NCI-H2196 (cell line): ENCODE measurements at regions not wholly inside any gene's neighbourhood (a gene's known extent, or its start where the extent isn't known, plus 50 kb on each side); places are given as distances from the start of the nearest gene placed in this dataset.
"Not testable (repeated sequence)": the region's sequence is repeated elsewhere in the genome, so short reads cannot be mapped to it uniquely, and the experiment has no call there.

ENCODE experiments used
- DNase-seq: peaks from one replicate; lab custom pipeline; 2025; ENCODE audit not compliant: unreplicated experiment; lab: John Stamatoyannopoulos, UW

- DNase-seq, result peak; percentile 53
These were observed 341.1 kb upstream of the RUNX1 start for GRCh38 chr21:35390013-35390776.

GRCh38 chr21:35386491-35387079 is 337.5 kb upstream of the RUNX1 start:
- DNase-seq, result no peak

DNA sequence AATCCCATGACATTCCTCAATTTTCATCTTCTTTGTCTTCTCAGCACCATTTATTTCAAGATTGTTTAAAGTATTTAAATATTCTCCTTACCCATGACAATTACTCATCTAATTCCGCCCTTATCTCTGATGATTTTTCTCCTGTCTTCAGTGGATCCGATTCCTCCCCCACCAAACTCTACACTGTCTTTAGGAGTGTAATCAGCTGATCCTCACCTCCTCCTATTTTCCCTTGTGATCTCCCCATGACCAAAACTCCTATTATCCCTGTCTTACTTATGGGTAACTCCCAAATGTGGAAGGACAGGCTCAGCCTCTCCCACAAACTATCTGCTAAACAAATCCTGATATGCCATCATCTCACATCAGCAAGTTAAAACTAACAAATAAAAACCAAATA is 335.3 kb upstream of the RUNX1 start:
- no peak for DNase-seq

DNA sequence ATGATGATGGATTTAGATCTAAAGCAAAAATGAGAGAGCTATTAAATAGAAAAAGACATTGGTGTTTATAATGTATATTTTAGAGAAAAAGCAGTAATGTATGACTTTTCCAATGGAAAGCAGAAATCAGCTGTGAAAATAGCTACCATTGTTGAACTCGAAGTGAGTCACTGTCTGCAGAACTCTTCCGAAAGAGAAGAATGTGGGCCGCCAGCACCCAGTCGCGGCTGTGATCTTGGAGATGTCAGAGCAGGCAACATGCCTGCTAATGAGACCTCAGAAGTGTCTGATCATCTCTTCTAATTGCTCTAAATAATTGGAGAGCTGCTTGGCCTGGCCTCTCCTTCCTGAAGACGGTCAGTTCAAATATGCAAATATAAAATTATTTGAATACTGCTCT is 333.6 kb upstream of the RUNX1 start:
- DNase-seq, result no peak

GRCh38 chr21:35381743-35382310 is 332.7 kb upstream of the RUNX1 start:
- peak; percentile 67 for DNase-seq

DNA sequence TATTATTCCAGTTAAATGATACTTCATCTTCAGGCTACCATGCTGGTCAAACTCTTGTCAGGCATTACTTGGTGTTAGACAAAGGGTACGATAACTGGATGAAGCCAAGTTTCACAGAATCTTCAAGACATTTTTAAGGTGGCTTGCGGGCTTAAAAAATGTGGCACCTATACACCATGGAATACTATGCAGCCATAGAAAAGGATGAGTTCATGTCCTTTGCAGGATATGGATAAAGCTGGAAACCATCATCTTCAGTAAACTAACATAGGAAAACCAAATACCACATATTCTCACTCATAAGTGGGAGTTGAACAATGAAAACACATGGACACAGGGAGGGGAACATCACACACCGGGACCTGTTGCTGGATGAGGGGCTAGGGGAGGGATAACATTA is 331.2 kb upstream of the RUNX1 start:
- not testable (repeated sequence) for DNase-seq

GRCh38 chr21:35378881-35379280 is 329.8 kb upstream of the RUNX1 start:
- DNase-seq, result no peak

DNA sequence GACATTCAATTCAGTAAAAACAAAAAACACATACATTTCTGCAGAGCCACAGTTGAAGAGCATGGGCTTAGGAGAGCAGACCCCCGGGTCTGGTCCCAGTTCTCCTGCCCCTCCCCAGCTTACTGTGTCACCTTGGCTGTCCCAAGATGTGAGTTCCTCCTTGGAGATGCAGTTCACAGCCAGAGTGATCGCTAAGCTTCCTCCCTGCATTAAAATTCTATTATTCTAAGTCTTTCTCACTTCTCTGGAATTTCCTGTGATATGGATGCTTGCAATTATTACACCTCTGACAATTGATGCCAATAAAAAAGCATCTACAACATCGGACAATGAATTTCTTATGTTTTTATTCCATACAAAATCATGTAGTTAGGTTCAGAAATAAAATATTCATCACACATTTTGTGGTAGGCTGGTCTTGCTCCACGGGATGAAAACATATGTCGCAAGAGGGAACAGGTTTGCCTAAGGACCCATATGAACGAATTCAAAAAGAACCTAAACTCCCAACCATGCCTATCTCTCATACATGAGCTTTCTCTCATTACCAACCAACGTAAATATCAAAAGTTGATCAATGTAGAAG is 328.5 kb upstream of the RUNX1 start:
- DNase-seq, result no peak

GRCh38 chr21:35376406-35377135 is 327.5 kb upstream of the RUNX1 start:
- no peak for DNase-seq

DNA sequence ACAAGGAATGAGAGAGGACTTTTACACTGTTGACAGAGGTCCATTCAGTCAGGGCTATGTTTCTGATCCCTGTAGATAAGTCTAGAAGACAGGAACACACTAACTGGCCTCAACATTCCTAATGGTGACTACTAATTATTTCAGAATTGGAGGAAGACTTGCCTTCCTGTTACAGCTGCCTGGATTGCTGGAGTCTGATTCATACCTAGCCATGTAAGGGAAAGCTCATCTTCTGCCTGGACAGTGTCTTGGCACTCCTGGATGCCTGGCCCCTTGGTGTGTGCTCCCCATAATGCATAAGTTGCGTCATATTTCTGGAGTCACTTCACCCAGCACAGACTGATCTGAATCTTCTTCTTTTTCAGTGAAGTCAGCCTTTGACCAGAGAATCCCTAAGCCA is 326.0 kb upstream of the RUNX1 start:
- no peak for DNase-seq

DNA sequence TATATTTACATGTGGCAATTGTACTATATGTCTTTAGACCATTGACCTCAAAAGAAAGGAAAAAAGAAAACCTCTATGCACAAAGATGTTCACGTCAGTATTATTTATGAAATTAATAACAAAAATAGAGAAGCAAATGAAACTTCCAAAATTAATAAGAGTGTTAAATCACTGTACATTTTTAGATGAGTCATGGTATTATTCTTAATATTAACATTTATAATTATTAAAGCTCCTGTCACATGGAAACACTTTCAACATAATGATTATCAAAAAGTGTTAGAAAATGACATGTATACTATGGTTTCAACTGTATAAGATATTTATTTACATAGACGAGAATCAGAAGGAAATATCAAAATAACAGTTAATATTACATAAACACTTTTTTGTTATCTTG is 324.9 kb upstream of the RUNX1 start:
- DNase-seq, result no peak

DNA sequence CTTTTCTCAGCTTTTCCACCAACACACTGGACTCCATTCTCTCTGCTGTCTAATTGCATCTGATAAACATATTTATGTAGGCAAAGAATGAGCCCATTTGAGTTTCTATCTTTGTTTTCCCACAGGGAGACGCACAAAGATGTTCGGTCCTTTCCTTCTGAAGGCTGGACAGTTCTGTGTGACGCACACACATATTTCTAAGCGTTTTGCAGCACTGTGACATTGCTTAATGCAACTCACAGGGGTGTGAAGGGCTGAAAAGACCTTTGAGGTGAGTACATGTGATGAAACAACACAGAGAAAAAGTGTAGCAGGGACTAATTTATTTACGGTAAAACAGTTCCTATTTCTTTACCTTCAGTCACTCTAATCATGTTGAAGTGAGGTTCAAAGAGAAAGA is 323.1 kb upstream of the RUNX1 start:
- DNase-seq, result no peak

GRCh38 chr21:35370671-35371070 is 321.6 kb upstream of the RUNX1 start:
- DNase-seq, result no peak

DNA sequence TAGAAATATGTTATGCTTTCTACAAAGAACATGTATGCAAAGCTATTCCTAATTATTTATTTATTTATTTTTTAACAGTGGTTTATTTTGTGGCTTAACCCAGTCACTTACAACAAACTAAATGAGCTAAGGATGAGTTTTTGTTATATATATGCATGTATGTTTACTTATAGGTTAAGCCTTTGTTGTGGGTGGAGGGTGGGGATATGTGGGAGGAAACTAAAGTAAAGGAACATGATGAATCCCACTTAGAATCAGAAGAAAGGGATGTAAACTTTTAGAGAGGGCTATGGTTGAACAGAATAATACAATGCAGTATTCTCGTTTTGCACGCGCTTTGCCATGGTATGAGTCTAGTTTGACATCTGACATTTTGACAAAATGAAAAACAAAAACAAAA is 321.0 kb upstream of the RUNX1 start:
- DNase-seq, result no peak

DNA sequence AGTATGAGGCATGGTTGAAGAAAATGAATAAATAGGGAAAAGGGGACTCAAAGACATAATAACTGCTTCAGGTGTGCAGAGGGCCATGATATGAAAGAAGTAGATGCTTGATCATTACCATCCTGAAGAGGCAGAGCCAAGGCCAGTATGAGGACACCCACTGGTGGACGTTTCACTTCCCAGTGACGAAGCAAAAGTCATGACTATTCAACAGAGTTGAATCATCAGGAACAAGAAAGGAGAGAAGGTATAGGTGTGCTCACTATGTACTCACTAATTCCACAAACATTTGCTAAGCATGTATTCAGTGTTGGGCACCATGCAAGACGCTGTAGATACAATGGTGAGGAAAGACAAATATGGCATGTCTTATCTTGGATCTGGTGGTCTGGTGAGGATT is 319.2 kb upstream of the RUNX1 start:
- no peak for DNase-seq

- DNase-seq, result no peak
These were observed 318.5 kb upstream of the RUNX1 start for GRCh38 chr21:35367553-35367952.

GRCh38 chr21:35366394-35367080 is 317.4 kb upstream of the RUNX1 start:
- DNase-seq, result peak; percentile 24

GRCh38 chr21:35363458-35363857 is 314.4 kb upstream of the RUNX1 start:
- no peak for DNase-seq

GRCh38 chr21:35361988-35362387 is 312.9 kb upstream of the RUNX1 start:
- no peak for DNase-seq

GRCh38 chr21:35360870-35361570 is 311.9 kb upstream of the RUNX1 start:
- DNase-seq, result no peak
